Cardiac muscle cell (in vitro differentiated cells and primary cell): ENCODE measurements at regions not wholly inside any gene's neighbourhood (a gene's known extent, or its start where the extent isn't known, plus 50 kb on each side); places are given as distances from the start of the nearest gene placed in this dataset.

Experiments
- DNase-seq, 2 donors: peaks; one replicate each; pipeline versions ENCODE4 v3.0.0 to v3.0.0-alpha.2; 2010 to 2017; ENCODE audit warnings: low read depth in 1 of 2, low spot score in 1 of 2
- H3K27ac ChIP-seq: fragments of 200-600 bp; sonication (generic); 2 replicates; pipeline ENCODE4 v1.5.1; 2016
- H3K27me3 ChIP-seq: fragments of 200-600 bp; sonication (generic); 2 replicates; pipeline ENCODE4 v1.6.0; 2016; ENCODE audit warnings: control low read depth
- H3K36me3 ChIP-seq: fragments of 200-600 bp; sonication (generic); 2 replicates; pipeline ENCODE4 v1.5.1; 2016; ENCODE audit warnings: control low read depth
- H3K4me1 ChIP-seq: fragments of 200-600 bp; sonication (generic); 2 replicates; pipeline ENCODE4 v1.8.1; 2017; ENCODE audit warnings: low read depth, mild to moderate bottlenecking, mixed run types
- H3K4me3 ChIP-seq: fragments of 200-600 bp; sonication (generic); 2 replicates; pipeline ENCODE4 v1.5.1; 2016; ENCODE audit warnings: mild to moderate bottlenecking
- H3K9me3 ChIP-seq: fragments of 200-600 bp; sonication (generic); 2 replicates; pipeline ENCODE4 v1.5.1; 2017; ENCODE audit warnings: low read depth, mild to moderate bottlenecking, control low read depth
- CTCF ChIP-seq: IDR thresholded peaks from 2 replicates; pipeline ENCODE4 v1.5.1; 2012; ENCODE audit warnings: low read depth, mild to moderate bottlenecking, low read length

GRCh38 chr21:19621837-19622496, 1218.4 kb upstream of the TMPRSS15 start:
- peak in 1 of 2 donors; percentile 14 for DNase-seq
- Histone ChIP-seq H3K9me3 (no peaks in the 10 kb centered on the region), H3K27me3 (no peaks in the 10 kb centered on the region), H3K36me3 (no peaks in the 10 kb centered on the region), H3K4me3 (no peak overlapping the region), H3K27ac (no peak overlapping the region), H3K4me1 (no peaks in the 10 kb centered on the region)
- no peak for TF ChIP-seq CTCF

- no peaks in the 10 kb centered on the region for H3K4me1 ChIP-seq
These were observed 1237.4 kb upstream of the TMPRSS15 start for GRCh38 chr21:19640964-19641363.

GRCh38 chr21:19648391-19648790, 1244.8 kb upstream of the TMPRSS15 start:
- no peaks in the 10 kb centered on the region for H3K36me3 ChIP-seq
- H3K27ac ChIP-seq: no peak overlapping the region
- no peak overlapping the region for H3K4me3 ChIP-seq
- H3K9me3 ChIP-seq: no peaks in the 10 kb centered on the region
- no peak for TF ChIP-seq CTCF
- H3K27me3 ChIP-seq: no peaks in the 10 kb centered on the region
- H3K4me1 ChIP-seq: no peaks in the 10 kb centered on the region
- DNase-seq: no peak

More at GRCh38 chr21:19640964-19641363, 1237.4 kb upstream of the TMPRSS15 start:
- no peak overlapping the region for H3K27ac ChIP-seq
- no peaks in the 10 kb centered on the region for H3K9me3 ChIP-seq
- TF ChIP-seq CTCF: no peak
- no peaks in the 10 kb centered on the region for H3K27me3 ChIP-seq
- H3K36me3 ChIP-seq: no peaks in the 10 kb centered on the region
- no peak overlapping the region for H3K4me3 ChIP-seq
- DNase-seq: no peak

GRCh38 chr21:19683492-19683891, 1279.9 kb upstream of the TMPRSS15 start:
- Histone ChIP-seq H3K9me3 (no peaks in the 10 kb centered on the region), H3K4me1 (no peaks in the 10 kb centered on the region), H3K4me3 (no peak overlapping the region), H3K27me3 (no peaks in the 10 kb centered on the region), H3K27ac (no peak overlapping the region), H3K36me3 (no peaks in the 10 kb centered on the region)
- DNase-seq: no peak
- no peak for TF ChIP-seq CTCF

- TF ChIP-seq CTCF: no peak
- Histone ChIP-seq H3K36me3 (no peaks in the 10 kb centered on the region), H3K27me3 (no peaks in the 10 kb centered on the region), H3K27ac (no peak overlapping the region), H3K4me3 (no peak overlapping the region), H3K9me3 (no peaks in the 10 kb centered on the region), H3K4me1 (no peaks in the 10 kb centered on the region)
- no peak for DNase-seq
These were observed 1280.7 kb upstream of the TMPRSS15 start for GRCh38 chr21:19684328-19684727.

- H3K27me3 ChIP-seq: no peaks in the 10 kb centered on the region
- H3K27ac ChIP-seq: no peak overlapping the region
- DNase-seq: no peak
- no peak overlapping the region for H3K4me3 ChIP-seq
- H3K36me3 ChIP-seq: no peaks in the 10 kb centered on the region
- TF ChIP-seq CTCF: no peak
- no peaks in the 10 kb centered on the region for H3K4me1 ChIP-seq
- H3K9me3 ChIP-seq: no peaks in the 10 kb centered on the region
These were observed 1288.6 kb upstream of the TMPRSS15 start for GRCh38 chr21:19692231-19692630.
